Neural cell (in vitro differentiated cells): ENCODE measurements at regions not wholly inside any gene's neighbourhood (a gene's known extent, or its start where the extent isn't known, plus 50 kb on each side); places are given as distances from the start of the nearest gene placed in this dataset.

Experiments used
- H2AFZ ChIP-seq: fragments of 200-600, 300-800 bp; sonication (generic), shearing (Covaris generic); 2 replicates; pipeline ENCODE4 v1.6.0; 2014; ENCODE audit warnings: low read depth, mild to moderate bottlenecking, antibody characterized with exemption, low read length, moderate library complexity
- H3F3A ChIP-seq: fragments of 200-600 bp; shearing (Covaris generic); 2 replicates; pipeline ENCODE4 v1.6.1; 2016; ENCODE audit warnings: mild to moderate bottlenecking, moderate library complexity, mixed read lengths, antibody characterized with exemption, low read length; ENCODE audit not compliant: insufficient read depth, poor library complexity, severe bottlenecking
- H3K27ac ChIP-seq: fragments of 200-600, 300-800 bp; sonication (generic), shearing (Covaris generic); 2 replicates; pipeline ENCODE4 v1.5.1; 2014; ENCODE audit warnings: mild to moderate bottlenecking, low read length, moderate library complexity
- H3K27me3 ChIP-seq: fragments of 300-800, 200-600 bp; sonication (generic), shearing (Covaris generic); 2 replicates; pipeline ENCODE4 v1.6.0; 2014; ENCODE audit warnings: mild to moderate bottlenecking, low read depth, low read length, moderate library complexity; ENCODE audit not compliant: insufficient read depth
- H3K36me3 ChIP-seq: fragments of 300-800, 200-600 bp; sonication (generic), shearing (Covaris generic); 2 replicates; pipeline ENCODE4 v1.5.1; 2014; ENCODE audit warnings: mild to moderate bottlenecking, antibody characterized with exemption, low read length, moderate library complexity; ENCODE audit not compliant: insufficient read depth
- H3K4me2 ChIP-seq: fragments of 300-800, 200-600 bp; sonication (generic), shearing (Covaris generic); 2 replicates; pipeline ENCODE4 v1.6.0; 2014; ENCODE audit warnings: mild to moderate bottlenecking, low read length
- H3K4me3 ChIP-seq: fragments of 300-800, 200-600 bp; sonication (generic), shearing (Covaris generic); 2 replicates; pipeline ENCODE4 v1.5.1; 2014; ENCODE audit warnings: mild to moderate bottlenecking, low read length, moderate library complexity
- H3K79me2 ChIP-seq: fragments of 200-600 bp; shearing (Covaris generic); replicated peaks from 2 replicates; pipeline ENCODE4 v1.6.0; 2014; ENCODE audit warnings: mild to moderate bottlenecking, low read length, moderate library complexity; ENCODE audit not compliant: insufficient read depth
- H3K9ac ChIP-seq: fragments of 300-800, 200-600 bp; sonication (generic), shearing (Covaris generic); 2 replicates; pipeline ENCODE4 v1.6.1; 2016; ENCODE audit warnings: mild to moderate bottlenecking, low read length, mixed read lengths
- H3K9me2 ChIP-seq: fragments of 200-600 bp; shearing (Covaris generic); 2 replicates; pipeline ENCODE4 v1.6.1; 2016; ENCODE audit warnings: mild to moderate bottlenecking, low read length, mixed read lengths; ENCODE audit not compliant: insufficient read depth
- H3K9me3 ChIP-seq: fragments of 200-600, 300-800 bp; sonication (generic), shearing (Covaris generic); 2 replicates; pipeline ENCODE4 v1.6.1; 2016; ENCODE audit warnings: mild to moderate bottlenecking, mixed run types, low read length, moderate library complexity, mixed read lengths
- H4K20me1 ChIP-seq: fragments of 200-600 bp; shearing (Covaris generic); 2 replicates; pipeline ENCODE4 v1.6.1; 2016; ENCODE audit warnings: mild to moderate bottlenecking, mixed run types; ENCODE audit not compliant: insufficient read depth
- CTCF ChIP-seq: fragments of 450-650 bp; IDR thresholded peaks from 2 replicates; pipeline ENCODE4 v1.5.1; 2014; ENCODE audit warnings: antibody characterized with exemption, mild to moderate bottlenecking, moderate library complexity; ENCODE audit not compliant: poor library complexity, severe bottlenecking
- EP300 ChIP-seq: fragments of 450-650 bp; conservative IDR thresholded peaks from 2 replicates; pipeline ENCODE4 v1.6.1; 2014; ENCODE audit warnings: antibody characterized with exemption, mild to moderate bottlenecking, moderate library complexity; ENCODE audit not compliant: poor library complexity, severe bottlenecking
- EZH2 ChIP-seq: fragments of 200-600, 300-800 bp; shearing (Covaris generic), sonication (generic); IDR thresholded peaks from 2 replicates; pipeline ENCODE4 v1.6.1; 2014; ENCODE audit warnings: antibody characterized with exemption, low read length, borderline replicate concordance, mild to moderate bottlenecking; ENCODE audit not compliant: insufficient read depth, poor library complexity, severe bottlenecking
- MXI1 ChIP-seq: fragments of 450-650 bp; conservative IDR thresholded peaks from 2 replicates; pipeline ENCODE4 v1.6.1; 2014; ENCODE audit warnings: antibody characterized with exemption, mild to moderate bottlenecking; ENCODE audit not compliant: poor library complexity, severe bottlenecking
- POLR2AphosphoS5 ChIP-seq: IDR thresholded peaks from 2 replicates; pipeline ENCODE4 v1.6.1; 2012
- RAD21 ChIP-seq: fragments of 450-650 bp; conservative IDR thresholded peaks from 2 replicates; pipeline ENCODE4 v1.6.1; 2014; ENCODE audit warnings: antibody characterized with exemption, mild to moderate bottlenecking, moderate library complexity
- REST ChIP-seq: IDR thresholded peaks from 2 replicates; pipeline ENCODE4 v1.6.1; 2012; ENCODE audit warnings: borderline replicate concordance
- SMC3 ChIP-seq: fragments of 450-650 bp; conservative IDR thresholded peaks from 2 replicates; pipeline ENCODE4 v1.6.1; 2014; ENCODE audit warnings: antibody characterized with exemption, mild to moderate bottlenecking, moderate library complexity; ENCODE audit not compliant: poor library complexity
- TAF1 ChIP-seq: IDR thresholded peaks from 2 replicates; pipeline ENCODE4 v1.6.1; 2012; ENCODE audit warnings: low read depth

- Histone ChIP-seq H3K4me2 (no peak overlapping the region), H3K4me3 (no peak overlapping the region), H3K27me3 (no peaks in the 10 kb centered on the region), H3K27ac (no peak overlapping the region), H2AFZ (no peak overlapping the region), H3F3A (no peaks in the 10 kb centered on the region), H3K9me2 (no peaks in the 10 kb centered on the region), H3K79me2 (no peaks in the 10 kb centered on the region), H3K9me3 (no peaks in the 10 kb centered on the region), H3K36me3 (no peaks in the 10 kb centered on the region), H3K9ac (no peak overlapping the region), H4K20me1 (no peaks in the 10 kb centered on the region)
- TF ChIP-seq TAF1 (no peak), SMC3 (no peak), EP300 (no peak), MXI1 (no peak), RAD21 (no peak), EZH2 (no peak), REST (no peak), POLR2AphosphoS5 (no peak), CTCF (no peak)
These were observed 444.6 kb downstream of the KIF16B start for GRCh38 chr20:16128538-16129106.

GRCh38 chr20:16125816-16126215 is 447.4 kb downstream of the KIF16B start:
- H2AFZ ChIP-seq, result no peak overlapping the region

More at GRCh38 chr20:16125816-16126215, 447.4 kb downstream of the KIF16B start:
- H3K4me3 ChIP-seq, result no peak overlapping the region
- no peaks in the 10 kb centered on the region for H3K9me3 ChIP-seq
- no peaks in the 10 kb centered on the region for H4K20me1 ChIP-seq
- no peaks in the 10 kb centered on the region for H3K79me2 ChIP-seq
- no peak overlapping the region for H3K27ac ChIP-seq
- TF ChIP-seq POLR2AphosphoS5 (no peak), REST (no peak), SMC3 (no peak), TAF1 (no peak), RAD21 (no peak), CTCF (no peak), MXI1 (no peak), EP300 (no peak), EZH2 (no peak)
- no peaks in the 10 kb centered on the region for H3K36me3 ChIP-seq
- H3F3A ChIP-seq, result no peaks in the 10 kb centered on the region
- no peak overlapping the region for H3K9ac ChIP-seq
- no peaks in the 10 kb centered on the region for H3K9me2 ChIP-seq
- no peaks in the 10 kb centered on the region for H3K27me3 ChIP-seq
- H3K4me2 ChIP-seq, result no peak overlapping the region
